GM23248 (cell line): ENCODE measurements at regions not wholly inside any gene's neighbourhood (a gene's known extent, or its start where the extent isn't known, plus 50 kb on each side); places are given as distances from the start of the nearest gene placed in this dataset.

ENCODE experiments used
- DNase-seq: peaks from one replicate; pipeline ENCODE4 v3.0.0-alpha.2; 2015
- H2AFZ ChIP-seq: fragments of 200-600 bp; sonication (generic); 2 replicates; pipeline ENCODE4 v1.6.1; 2016; ENCODE audit warnings: antibody characterized with exemption
- H3F3A ChIP-seq: fragments of 200-600 bp; sonication (generic); 2 replicates; pipeline ENCODE4 v1.6.1; 2016; ENCODE audit warnings: mild to moderate bottlenecking, antibody characterized with exemption, mixed run types; ENCODE audit not compliant: insufficient read depth
- H3K27ac ChIP-seq: fragments of 200-600 bp; sonication (generic); 2 replicates; pipeline ENCODE4 v1.5.1; 2016; ENCODE audit warnings: mild to moderate bottlenecking
- H3K27me3 ChIP-seq: fragments of 200-600 bp; sonication (generic); replicated peaks from 2 replicates; pipeline ENCODE4 v1.6.1; 2016; ENCODE audit warnings: mild to moderate bottlenecking; ENCODE audit not compliant: insufficient read depth
- H3K36me3 ChIP-seq: fragments of 200-600 bp; sonication (generic); 2 replicates; pipeline ENCODE4 v1.6.1; 2016; ENCODE audit warnings: low read depth, mild to moderate bottlenecking
- H3K4me1 ChIP-seq: fragments of 200-600 bp; sonication (generic); 2 replicates; pipeline ENCODE4 v1.6.1; 2016; ENCODE audit warnings: mild to moderate bottlenecking; ENCODE audit not compliant: insufficient read depth
- H3K4me2 ChIP-seq: fragments of 200-600 bp; sonication (generic); one replicate; pipeline ENCODE4 v1.6.1; 2016; ENCODE audit warnings: mild to moderate bottlenecking; ENCODE audit not compliant: unreplicated experiment
- H3K4me3 ChIP-seq: fragments of 200-600 bp; sonication (generic); 2 replicates; pipeline ENCODE4 v1.5.1; 2016; ENCODE audit warnings: mild to moderate bottlenecking
- H3K79me2 ChIP-seq: fragments of 200-600 bp; sonication (generic); 2 replicates; pipeline ENCODE4 v1.6.1; 2016; ENCODE audit warnings: mild to moderate bottlenecking; ENCODE audit not compliant: insufficient read depth
- H3K9ac ChIP-seq: fragments of 200-600 bp; sonication (generic); 2 replicates; pipeline ENCODE4 v1.6.1; 2016; ENCODE audit warnings: mild to moderate bottlenecking
- H3K9me2 ChIP-seq: fragments of 200-600 bp; sonication (generic); 2 replicates; pipeline ENCODE4 v1.6.1; 2016; ENCODE audit warnings: mixed run types, mild to moderate bottlenecking, moderate library complexity; ENCODE audit not compliant: insufficient read depth
- H3K9me3 ChIP-seq: fragments of 200-600 bp; sonication (generic); one replicate; pipeline ENCODE4 v1.6.1; 2017; ENCODE audit warnings: low read depth
- H4K20me1 ChIP-seq: fragments of 200-600 bp; sonication (generic); 2 replicates; pipeline ENCODE4 v1.6.0; 2016; ENCODE audit not compliant: insufficient read depth
- EZH2 ChIP-seq: fragments of 200-600 bp; sonication (generic); IDR thresholded peaks from 2 replicates; pipeline ENCODE4 v1.6.1; 2018; ENCODE audit warnings: antibody characterized with exemption, mild to moderate bottlenecking; ENCODE audit not compliant: insufficient read depth, poor library complexity, severe bottlenecking
- EZH2phosphoT487 ChIP-seq: fragments of 200-600 bp; sonication (generic); IDR thresholded peaks from 2 replicates; pipeline ENCODE4 v1.6.1; 2018; ENCODE audit warnings: antibody characterized with exemption, moderate library complexity, mild to moderate bottlenecking, low read depth; ENCODE audit not compliant: insufficient read depth
- WGBS, 2 experiments: methylation state at CpG; one replicate each; pipeline ENCODE4 v1.1.6; 2015 to 2017; ENCODE audit warnings: low lambda C conversion rate in 2 of 2, low coverage in 1 of 2; ENCODE audit errors: missing lambda C conversion rate in 2 of 2; 5-methylcytosine and 5-hydroxymethylcytosine counted together
- in situ Hi-C: fragments of 300-500 bp; cut with MboI; formaldehyde crosslinking; loops from 2 replicates; pipeline ENCODE4 v1.15.0; 2020

GRCh38 chr16:72255786-72256185, 83.8 kb upstream of the PMFBP1 start:
- Histone ChIP-seq H3K9me2 (no peaks in the 10 kb centered on the region), H2AFZ (peak overlapping the region; percentile 30; the same call in 1 of the 2 replicates), H3K27ac (peak overlapping the region; percentile 94), H3K9me3 (no peaks in the 10 kb centered on the region), H3K9ac (peak overlapping the region; percentile 72), H3F3A (peaks cover 19% of the 10 kb centered on the region), H3K27me3 (no peaks in the 10 kb centered on the region), H4K20me1 (no peaks in the 10 kb centered on the region), H3K4me3 (peak overlapping the region; percentile 51), H3K36me3 (no peaks in the 10 kb centered on the region), H3K4me2 (peak overlapping the region; percentile 66), H3K79me2 (no peaks in the 10 kb centered on the region), H3K4me1 (peaks cover 25% of the 10 kb centered on the region)
- DNase-seq, result peak; percentile 67
- no peak for TF ChIP-seq EZH2phosphoT487
- TF ChIP-seq EZH2, result no peak
- in situ Hi-C loops, result no loop called here
- 63 to 93% methylated on average over 1 of the region's 1 CpG for WGBS, 2 experiments

DNA sequence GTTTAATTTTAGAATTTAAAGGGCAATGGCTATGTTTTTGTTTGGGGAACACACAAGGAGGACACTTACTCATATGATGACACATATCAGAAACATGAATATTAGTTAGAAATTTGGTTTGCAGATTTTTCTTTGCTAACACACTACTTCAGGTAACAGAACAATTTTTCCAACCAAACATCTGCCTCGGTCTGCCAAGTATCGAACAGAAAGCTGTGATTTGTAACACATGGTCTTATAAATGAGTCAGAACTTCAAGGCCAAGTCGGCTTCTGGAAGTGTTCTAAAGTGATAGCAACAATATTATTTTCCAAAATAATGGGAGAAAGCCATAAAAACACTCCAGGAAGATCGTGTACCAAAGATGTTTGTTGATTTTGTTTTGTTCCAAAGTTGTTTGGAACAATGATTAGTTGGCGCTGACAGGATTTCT, 75.9 kb upstream of the PMFBP1 start:
- H3K4me3 ChIP-seq, result peak overlapping the region; percentile 11
- 0 to 3% methylated on average over 5 of the region's 5 CpGs for whole genome bisulfite sequencing, 2 experiments
- in situ Hi-C loops, result loop anchor here (5.0 kb wide), 1 partner anchor 219 kb away; no protein-coding TSS in a partner anchor
- H2AFZ ChIP-seq, result peak overlapping the region; percentile 38
- DNase-seq, result peak; percentile 59
- no peaks in the 10 kb centered on the region for H3K9me3 ChIP-seq
- H3K79me2 ChIP-seq, result no peaks in the 10 kb centered on the region
- peak overlapping the region; percentile 20; the same call in 1 of the 2 replicates for H3K9ac ChIP-seq
- TF ChIP-seq EZH2, result no peak
- no peak for TF ChIP-seq EZH2phosphoT487
- H3K9me2 ChIP-seq, result no peaks in the 10 kb centered on the region
- H3K27ac ChIP-seq, result peak overlapping the region; percentile 43
- H3K4me1 ChIP-seq, result peaks cover 23% of the 10 kb centered on the region
- H3F3A ChIP-seq, result peaks cover 17% of the 10 kb centered on the region
- H3K27me3 ChIP-seq, result no peaks in the 10 kb centered on the region
- no peaks in the 10 kb centered on the region for H4K20me1 ChIP-seq
- H3K36me3 ChIP-seq, result no peaks in the 10 kb centered on the region
- H3K4me2 ChIP-seq, result peak overlapping the region; percentile 70

GRCh38 chr16:72246423-72246822, 74.5 kb upstream of the PMFBP1 start:
- Histone ChIP-seq H3K9me2 (no peaks in the 10 kb centered on the region), H4K20me1 (no peaks in the 10 kb centered on the region), H3K9ac (no peak overlapping the region), H3K79me2 (no peaks in the 10 kb centered on the region), H3K4me2 (no peak overlapping the region), H3F3A (peaks cover 17% of the 10 kb centered on the region), H3K27ac (no peak overlapping the region), H3K4me1 (peaks cover 29% of the 10 kb centered on the region), H3K4me3 (no peak overlapping the region), H3K27me3 (no peaks in the 10 kb centered on the region), H3K36me3 (no peaks in the 10 kb centered on the region), H2AFZ (no peak overlapping the region), H3K9me3 (no peaks in the 10 kb centered on the region)
- DNase-seq, result no peak
- no peak for TF ChIP-seq EZH2phosphoT487
- no peak for TF ChIP-seq EZH2
- WGBS, 2 experiments, result 97 to 100% methylated on average over 5 of the region's 5 CpGs
- in situ Hi-C loops, result loop anchor here (5.0 kb wide), 1 partner anchor 221 kb away; no protein-coding TSS in a partner anchor

DNA sequence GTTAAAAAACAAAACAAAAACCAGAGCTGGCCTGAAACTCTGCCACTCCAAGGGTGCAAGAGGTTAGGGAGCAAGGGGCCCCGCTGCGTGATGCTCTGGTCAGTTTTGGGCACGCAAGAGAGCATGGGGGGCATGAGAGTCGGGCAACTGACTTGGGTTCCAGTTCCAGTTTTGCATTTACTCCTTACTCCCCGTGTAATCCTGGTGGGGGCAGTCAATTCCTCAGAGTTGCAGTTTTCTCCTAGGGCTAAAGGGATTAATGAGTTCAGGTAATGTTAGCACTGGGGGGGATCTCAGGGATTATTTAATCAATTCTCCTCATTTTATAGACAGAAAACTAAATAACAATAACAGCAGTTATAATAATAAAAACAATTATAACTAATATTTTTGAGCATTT, 72.9 kb upstream of the PMFBP1 start:
- Histone ChIP-seq H3K4me3 (no peak overlapping the region), H3K9ac (no peak overlapping the region), H3K9me2 (no peaks in the 10 kb centered on the region), H2AFZ (no peak overlapping the region; the same call in 1 of the 2 replicates), H3F3A (peaks cover 17% of the 10 kb centered on the region), H3K4me1 (peaks cover 29% of the 10 kb centered on the region), H4K20me1 (no peaks in the 10 kb centered on the region), H3K27me3 (no peaks in the 10 kb centered on the region), H3K9me3 (no peaks in the 10 kb centered on the region), H3K27ac (no peak overlapping the region), H3K79me2 (no peaks in the 10 kb centered on the region), H3K36me3 (no peaks in the 10 kb centered on the region), H3K4me2 (no peak overlapping the region)
- in situ Hi-C loops, result loop anchor here (5.0 kb wide), 1 partner anchor 222 kb away; no protein-coding TSS in a partner anchor
- WGBS, 2 experiments, result 80 to 89% methylated on average over 5 of the region's 5 CpGs
- TF ChIP-seq EZH2phosphoT487 (no peak), EZH2 (no peak)
- DNase-seq, result no peak

- Histone ChIP-seq H4K20me1 (no peaks in the 10 kb centered on the region), H2AFZ (0 out of 2 replicates have a peak overlapping the region, but pooled peaks have one; percentile 12)
- 95 to 97% methylated on average over 5 of the region's 5 CpGs for WGBS, 2 experiments
Observed at GRCh38 chr16:72243621-72244020, 71.7 kb upstream of the PMFBP1 start.

More at GRCh38 chr16:72243621-72244020, 71.7 kb upstream of the PMFBP1 start:
- no peak overlapping the region for H3K4me3 ChIP-seq
- no peak overlapping the region for H3K4me2 ChIP-seq
- H3K27ac ChIP-seq, result no peak overlapping the region
- no peaks in the 10 kb centered on the region for H3K27me3 ChIP-seq
- H3K36me3 ChIP-seq, result no peaks in the 10 kb centered on the region
- DNase-seq, result no peak
- TF ChIP-seq EZH2 (no peak), EZH2phosphoT487 (no peak)
- H3F3A ChIP-seq, result peaks cover 9% of the 10 kb centered on the region
- no peak overlapping the region for H3K9ac ChIP-seq
- no peaks in the 10 kb centered on the region for H3K79me2 ChIP-seq
- H3K4me1 ChIP-seq, result peaks cover 21% of the 10 kb centered on the region
- no peaks in the 10 kb centered on the region for H3K9me3 ChIP-seq
- no peaks in the 10 kb centered on the region for H3K9me2 ChIP-seq
- in situ Hi-C loops, result no loop called here
